K562 (cell line): ENCODE measurements at regions not wholly inside any gene's neighbourhood (a gene's known extent, or its start where the extent isn't known, plus 50 kb on each side); places are given as distances from the start of the nearest gene placed in this dataset.

ENCODE experiments used
- ATAC-seq: fragments of 200-7000 bp; cut with Tn5 transposase; 3 replicates; pipeline ENCODE4 v1.9.1; 2020; ENCODE audit warnings: moderate library complexity
- BruUV-seq: library from RNA; stranded (reverse); fragments of 400-500 nt; replicated peaks from 2 replicates; lab custom pipeline; 2021; lab: Mats Ljungman, UMichigan
- CTCF ChIA-PET: fragments of 300-600 bp; formaldehyde crosslinking; extraction: SDS; loops from one replicate; lab custom pipeline; 2021; ENCODE audit warnings: low intra/inter-chr PET ratio; lab: Yijun Ruan, JAX
- POLR2A ChIA-PET: fragments of 300-600, 350-650 bp; sonication (Branson Sonifier 250); formaldehyde crosslinking; extraction: SDS; loops from one replicate; lab custom pipeline; 2021; ENCODE audit warnings: antibody characterized with exemption, inconsistent platforms; lab: Yijun Ruan, JAX
- DNase-seq, 4 experiments: peaks; one replicate each; pipeline versions ENCODE4 v3.0.0 to v3.0.0-alpha.2; 2011 to 2018; ENCODE audit warnings: low spot score in 3 of 4, mixed read lengths in 3 of 4; ENCODE audit errors: extremely low read depth in 1 of 4
- FAIRE-seq: peaks from 2 replicates; lab custom pipeline; 2011; peaks lifted over from hg19 to GRCh38; lab: Jason Lieb, UNC
- H2AFZ ChIP-seq: 2 replicates; pipeline ENCODE4 v1.6.0; 2011; ENCODE audit warnings: low read depth, low read length, control low read depth, inconsistent platforms
- H3K27ac ChIP-seq: fragments of 200-600 bp; 3 replicates; pipeline ENCODE4 v1.8.0; 2011; ENCODE audit warnings: low read depth, mild to moderate bottlenecking, control low read depth, inconsistent platforms, low read length, moderate library complexity, mixed read lengths; ENCODE audit errors: extremely low read depth
- H3K27me3 ChIP-seq, 2 experiments: fragments of 300-600 bp in 1 of 2; 2 replicates in 1 of 2; 3 replicates in 1 of 2; pipeline versions ENCODE4 v1.6.0 to v1.8.0; 2011; ENCODE audit warnings: inconsistent platforms in 2 of 2, low read length in 2 of 2, mild to moderate bottlenecking in 1 of 2, mixed read lengths in 1 of 2, moderate library complexity in 1 of 2; ENCODE audit not compliant: control insufficient read depth in 2 of 2, insufficient read depth in 2 of 2
- H3K36me3 ChIP-seq: fragments of 300-600 bp; 3 replicates; pipeline ENCODE4 v1.8.0; 2011; ENCODE audit warnings: mild to moderate bottlenecking, low read length, inconsistent platforms; ENCODE audit not compliant: control insufficient read depth, insufficient read depth
- H3K4me1 ChIP-seq, 2 experiments: fragments of 200-600 bp in 1 of 2; replicated peaks in 1 of 2; 2 replicates in 1 of 2; 3 replicates in 1 of 2; pipeline versions ENCODE4 v1.5.1 to v1.8.0; 2011; ENCODE audit warnings: inconsistent platforms in 2 of 2, low read length in 2 of 2, mild to moderate bottlenecking in 1 of 2, mixed read lengths in 1 of 2, moderate library complexity in 1 of 2; ENCODE audit not compliant: control insufficient read depth in 2 of 2, insufficient read depth in 2 of 2
- H3K4me2 ChIP-seq: 2 replicates; pipeline ENCODE4 v1.6.1; 2011; ENCODE audit warnings: low read length, control low read depth, inconsistent platforms, mixed read lengths; ENCODE audit not compliant: insufficient read depth
- H3K4me3 ChIP-seq: fragments of 200-600 bp; sonication (generic), shearing (Covaris generic); 2 replicates; pipeline ENCODE4 v1.5.1; 2016; ENCODE audit warnings: control low read depth, inconsistent platforms
- H3K79me2 ChIP-seq: fragments of 200-600 bp; 3 replicates; pipeline ENCODE4 v1.8.0; 2011; ENCODE audit warnings: low read length, inconsistent platforms; ENCODE audit not compliant: control insufficient read depth, insufficient read depth
- H3K9ac ChIP-seq, 2 experiments: 2 replicates each; pipeline versions ENCODE4 v1.6.0 to v1.6.1; 2011; ENCODE audit warnings: low read depth in 2 of 2, low read length in 2 of 2, control low read depth in 1 of 2, inconsistent platforms in 1 of 2, mild to moderate bottlenecking in 1 of 2, mixed read lengths in 1 of 2; ENCODE audit not compliant: insufficient read depth in 1 of 2
- H3K9me1 ChIP-seq: one replicate; pipeline ENCODE4 v1.6.0; 2011; ENCODE audit warnings: inconsistent platforms, mild to moderate bottlenecking, low read length, moderate library complexity; ENCODE audit not compliant: control insufficient read depth, insufficient read depth
- H3K9me3 ChIP-seq: replicated peaks from 2 replicates; pipeline ENCODE4 v1.5.1; 2011; ENCODE audit warnings: low read depth, low read length, inconsistent platforms; ENCODE audit not compliant: control insufficient read depth, insufficient read depth
- H4K20me1 ChIP-seq: replicated peaks from 2 replicates; pipeline ENCODE4 v1.6.1; 2011; ENCODE audit warnings: low read length, inconsistent platforms, mixed read lengths; ENCODE audit not compliant: control insufficient read depth, insufficient read depth
- KLF10 ChIP-seq: fragments of 250-450 bp; sonication (Bioruptor Pico); IDR thresholded peaks from 2 replicates; pipeline ENCODE4 v1.6.1; 2021; ENCODE audit warnings: matching md5 sums
- PHB ChIP-seq: fragments of 250-450 bp; sonication (Bioruptor Pico); IDR thresholded peaks from 2 replicates; pipeline ENCODE4 v1.5.0; 2021
- POLR2AphosphoS5 ChIP-seq: IDR thresholded peaks from 2 replicates; pipeline ENCODE4 v1.6.1; 2011; ENCODE audit warnings: mild to moderate bottlenecking, low read depth, low read length, moderate library complexity; ENCODE audit not compliant: control insufficient read depth, insufficient read depth
- PPARD ChIP-seq: fragments of 250-450 bp; sonication (Bioruptor Pico); IDR thresholded peaks from 2 replicates; pipeline ENCODE4 v1.8.0; 2022; ENCODE audit warnings: inconsistent platforms, mild to moderate bottlenecking, moderate library complexity
- RBFOX2 ChIP-seq: fragments of 200-400 bp; formaldehyde crosslinking; IDR thresholded peaks from 2 replicates; pipeline ENCODE4 v1.6.1; 2017; ENCODE audit warnings: low read depth, mild to moderate bottlenecking, low read length, moderate library complexity
- SRSF9 ChIP-seq: fragments of 200-400 bp; formaldehyde crosslinking; IDR thresholded peaks from 2 replicates; pipeline ENCODE4 v1.6.1; 2017; ENCODE audit warnings: low read depth, low read length, borderline replicate concordance
- YBX1 ChIP-seq: fragments of 450-650 bp; IDR thresholded peaks from 2 replicates; pipeline ENCODE4 v1.7.1; 2016; ENCODE audit warnings: mild to moderate bottlenecking
- ZBTB34 ChIP-seq: fragments of 250-450 bp; sonication (Bioruptor Pico); IDR thresholded peaks from 2 replicates; pipeline ENCODE4 v1.8.0; 2021; ENCODE audit warnings: mild to moderate bottlenecking, moderate library complexity
- ZC3H4 ChIP-seq: sonication (generic); formaldehyde crosslinking; IDR thresholded peaks from 2 replicates; pipeline ENCODE4 v1.9.0; 2021; ENCODE audit warnings: missing genetic modification reagents, borderline replicate concordance
- ZNF75A ChIP-seq: fragments of 450-650 bp; formaldehyde crosslinking; IDR thresholded peaks from 2 replicates; pipeline ENCODE4 v1.4.0; 2020; ENCODE audit warnings: mild to moderate bottlenecking
- ZNF766 ChIP-seq: fragments of 200-800 bp; sonication (Bioruptor generic); conservative IDR thresholded peaks from 2 replicates; pipeline ENCODE4 v1.6.1; 2016; ENCODE audit warnings: missing genetic modification characterization, missing compliant biosample characterization
- WGBS: fragments of 100-300 bp; shearing (Covaris generic); methylation state at CpG from one replicate; pipeline ENCODE4 v1.1.6; 2016; ENCODE audit warnings: low coverage, mixed read lengths; ENCODE audit not compliant: insufficient coverage; ENCODE audit errors: missing lambda C conversion rate; 5-methylcytosine and 5-hydroxymethylcytosine counted together
- in situ Hi-C: fragments of 300-500 bp; cut with MboI; formaldehyde crosslinking; loops from 4 replicates; pipeline ENCODE4 v1.15.0; 2018; ENCODE audit warnings: inconsistent platforms, mixed read lengths
- intact Hi-C: fragments of 100-400 bp; cut with micrococcal nuclease; formaldehyde crosslinking; loops from 2 replicates; pipeline ENCODE4 v1.14.2; 2022

GRCh38 chr15:96181873-96182301 is 148.6 kb upstream of the NR2F2 start:
- no TSS peak for BruUV-seq
- Histone ChIP-seq H3K27ac (no peak overlapping the region), H3K9ac (no peak overlapping the region), H4K20me1 (no peaks in the 10 kb centered on the region), H3K27me3 (no peaks in the 10 kb centered on the region), H3K79me2 (no peaks in the 10 kb centered on the region), H3K4me3 (no peak overlapping the region), H3K9me1 (no peaks in the 10 kb centered on the region), H2AFZ (no peak overlapping the region), H3K4me2 (no peak overlapping the region), H3K36me3 (no peaks in the 10 kb centered on the region; the same call in 2 of the 3 replicates), H3K4me1 (peaks cover 5 to 8% of the 10 kb centered on the region in 2 experiments; a peak in 3 of 5 replicates), H3K9me3 (no peaks in the 10 kb centered on the region)
- ChIA-PET POLR2A (no interaction called here), CTCF (no interaction called here)
- FAIRE-seq = no peak
- no peak for DNase-seq
- intact Hi-C loops = no loop called here
- no peak for TF ChIP-seq PPARD
- no peak for TF ChIP-seq YBX1
- TF ChIP-seq ZNF75A (CRISPR knock-in tag) = no peak
- no peak for TF ChIP-seq ZC3H4 (CRISPR knock-in tag)
- no peak for TF ChIP-seq SRSF9
- TF ChIP-seq ZBTB34 = no peak
- TF ChIP-seq ZNF766 (CRISPR knock-in tag) = no peak
- TF ChIP-seq KLF10 (CRISPR knock-in tag) = no peak
- TF ChIP-seq PHB = no peak
- TF ChIP-seq RBFOX2 = no peak
- no peak for TF ChIP-seq POLR2AphosphoS5
- in situ Hi-C loops = no loop called here
- WGBS = 87% methylated on average over 8 of the region's 8 CpGs
- ATAC-seq = no peak
